Hematopoietic multipotent progenitor cell (in vitro differentiated cells): ENCODE measurements at regions not wholly inside any gene's neighbourhood (a gene's known extent, or its start where the extent isn't known, plus 50 kb on each side); places are given as distances from the start of the nearest gene placed in this dataset.
"Not testable (repeated sequence)": the region's sequence is repeated elsewhere in the genome, so short reads cannot be mapped to it uniquely, and the experiment has no call there.

Experiments used
- DNase-seq, 3 donors: peaks; one replicate each; pipeline ENCODE4 v3.0.0-alpha.2; 2011 to 2015; ENCODE audit warnings: low read depth in 2 of 3, low spot score in 2 of 3

DNA sequence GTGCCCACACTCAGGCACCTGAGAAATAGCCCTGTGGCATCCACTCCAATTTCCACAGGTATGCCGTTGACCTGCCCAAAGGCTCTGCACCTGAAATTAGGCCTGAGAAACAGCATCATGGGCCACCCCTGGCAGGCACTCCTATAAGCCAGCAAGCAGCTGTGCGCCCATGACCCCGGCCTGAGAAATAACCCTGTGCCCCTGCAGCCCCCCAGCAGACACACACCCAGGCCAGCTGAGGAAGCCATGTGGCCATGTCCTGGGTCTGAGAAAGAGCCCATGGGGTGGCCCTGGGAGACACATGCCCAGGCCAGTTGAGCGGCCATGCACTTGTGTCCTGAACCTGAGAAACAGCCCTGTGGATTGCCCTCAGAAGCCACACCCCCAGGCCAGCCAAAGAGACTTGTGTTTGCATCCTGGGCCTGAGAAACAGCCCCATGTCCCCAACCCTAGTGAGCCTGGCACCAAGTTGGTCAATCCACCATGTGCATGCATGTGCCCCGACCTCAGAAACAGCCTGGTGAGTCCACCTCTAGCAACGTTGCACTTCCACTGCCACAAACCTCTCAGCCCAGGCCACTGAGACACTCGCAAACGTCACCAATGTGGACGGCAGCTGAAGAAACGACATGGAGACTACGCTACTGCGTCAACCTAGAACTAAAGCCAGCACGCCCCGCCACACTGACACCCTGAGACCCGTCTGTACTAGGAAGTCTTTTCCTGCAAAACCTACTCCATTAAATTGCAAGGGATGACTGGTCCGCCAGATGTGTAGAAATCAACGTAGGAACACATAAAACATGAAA is 411.9 kb downstream of the TMEM121 start:
- DNase-seq = no peak

DNA sequence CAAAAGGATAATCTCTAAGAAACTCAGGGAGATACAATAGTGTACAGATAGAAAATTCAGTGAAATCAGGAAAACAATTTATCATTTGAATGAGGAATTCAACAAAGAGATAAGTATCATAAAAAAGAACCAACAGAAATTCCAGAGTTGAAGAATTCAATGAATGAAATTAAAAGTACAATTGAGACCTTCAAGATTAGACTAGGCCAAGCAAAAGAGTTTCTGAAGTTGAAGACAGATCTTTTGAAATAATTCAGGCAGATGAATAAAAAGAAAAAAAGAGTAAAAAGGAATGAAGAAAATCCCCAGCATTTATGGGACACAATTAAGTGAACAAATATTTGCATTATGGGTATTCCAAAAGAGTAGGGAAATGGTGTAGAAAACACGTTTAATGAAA is 412.6 kb downstream of the TMEM121 start:
- no peak for DNase-seq

DNA sequence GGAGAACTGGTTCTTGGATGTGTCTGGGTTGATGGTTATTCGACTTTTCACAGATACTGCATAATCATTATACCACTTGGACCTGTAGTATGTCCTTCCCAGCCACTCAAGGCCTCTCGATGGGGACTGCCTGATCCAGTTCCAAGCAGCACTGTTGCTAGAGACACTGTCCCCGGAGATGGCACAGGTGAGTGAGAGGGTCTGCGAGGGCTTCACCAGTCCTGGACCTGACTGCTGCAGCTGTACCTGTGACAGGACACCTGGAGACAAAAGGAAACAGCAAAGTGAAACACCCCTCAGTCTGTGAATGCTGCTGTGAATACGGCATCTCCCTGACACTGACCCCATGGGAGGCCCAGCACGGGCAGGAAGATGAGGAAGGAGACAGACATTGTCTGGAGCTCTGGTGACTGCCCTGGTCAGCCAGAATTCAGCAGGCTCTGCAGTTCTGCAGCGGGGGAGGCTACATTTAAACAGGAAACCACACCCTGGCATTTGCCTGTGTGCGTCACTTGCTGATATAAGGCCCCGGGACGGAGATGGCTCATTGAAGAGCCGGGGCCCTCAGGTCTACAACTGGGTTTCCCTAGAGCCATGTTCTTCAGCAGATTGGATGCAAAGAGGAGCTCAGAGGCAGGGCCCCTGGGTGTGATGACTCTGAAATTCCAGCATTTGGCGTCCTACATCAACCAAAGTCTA is 413.6 kb downstream of the TMEM121 start:
- DNase-seq = no peak

DNA sequence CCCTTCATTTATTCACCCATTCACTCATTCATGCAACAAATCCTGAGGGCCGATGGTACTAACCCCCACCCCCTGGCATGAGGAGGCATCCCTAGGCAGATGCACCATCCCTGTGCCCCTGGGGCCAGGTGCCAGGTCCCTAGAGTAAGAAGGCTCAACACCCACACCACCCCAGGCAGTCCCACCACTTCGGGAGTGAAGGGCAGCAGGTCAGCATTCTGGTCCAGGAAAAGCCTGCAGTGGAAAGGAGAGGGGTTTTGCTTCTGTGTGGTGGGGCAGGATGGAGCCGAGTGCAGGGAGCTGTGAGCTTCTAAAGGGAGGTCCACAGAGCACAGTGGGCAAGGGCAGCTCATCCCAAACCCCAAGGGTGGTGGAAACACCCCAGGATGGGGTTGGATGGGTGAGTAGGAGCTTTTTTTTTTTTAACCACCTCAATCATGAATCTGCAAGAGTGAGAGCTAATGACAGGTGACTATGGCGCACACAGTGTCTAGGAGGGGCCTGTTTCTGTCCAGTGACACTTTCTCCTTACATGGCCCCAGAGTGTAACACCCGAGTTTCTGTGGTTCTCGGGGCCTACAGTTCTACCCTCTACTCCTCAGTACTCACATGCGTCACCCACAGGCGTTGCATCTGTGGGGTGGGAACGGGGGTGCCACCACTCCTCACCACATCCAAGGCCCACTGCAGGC is 414.3 kb downstream of the TMEM121 start:
- no peak for DNase-seq

- no peak for DNase-seq
Observed at GRCh38 chr14:105941226-105942166, 415.1 kb downstream of the TMEM121 start.

GRCh38 chr14:105942725-105943124 is 416.3 kb downstream of the TMEM121 start:
- DNase-seq = not testable (repeated sequence)

DNA sequence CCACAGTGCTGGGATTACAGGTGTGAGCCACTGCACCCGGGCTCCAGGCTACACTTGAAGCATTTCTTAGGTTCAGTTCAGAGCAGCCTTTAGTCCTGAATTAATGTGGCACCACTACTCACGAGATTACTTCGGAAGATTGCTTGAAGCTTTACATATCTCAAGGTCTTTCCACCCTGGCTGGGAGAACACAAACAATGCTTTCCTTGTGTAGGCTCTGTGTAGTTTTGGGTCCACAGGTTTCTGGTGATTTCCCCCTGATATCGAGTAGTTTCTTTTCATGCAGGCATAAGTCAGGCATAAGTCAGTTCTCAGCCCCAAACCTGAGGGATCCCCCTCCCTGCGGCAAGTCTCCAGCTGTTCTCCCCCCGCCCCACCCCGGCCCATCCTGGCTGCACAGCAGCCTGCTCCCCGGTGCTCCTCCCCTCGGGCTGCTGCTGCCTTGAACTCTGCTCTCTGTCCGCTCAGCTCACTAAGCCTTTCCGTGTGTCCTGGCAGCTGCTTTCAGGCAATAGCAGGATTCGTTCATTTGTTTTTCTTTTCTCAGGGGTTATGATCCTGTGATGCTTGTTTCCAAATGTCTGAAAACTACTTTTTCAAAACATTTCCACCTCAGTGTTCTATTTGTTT is 417.7 kb downstream of the TMEM121 start:
- no peak for DNase-seq

DNA sequence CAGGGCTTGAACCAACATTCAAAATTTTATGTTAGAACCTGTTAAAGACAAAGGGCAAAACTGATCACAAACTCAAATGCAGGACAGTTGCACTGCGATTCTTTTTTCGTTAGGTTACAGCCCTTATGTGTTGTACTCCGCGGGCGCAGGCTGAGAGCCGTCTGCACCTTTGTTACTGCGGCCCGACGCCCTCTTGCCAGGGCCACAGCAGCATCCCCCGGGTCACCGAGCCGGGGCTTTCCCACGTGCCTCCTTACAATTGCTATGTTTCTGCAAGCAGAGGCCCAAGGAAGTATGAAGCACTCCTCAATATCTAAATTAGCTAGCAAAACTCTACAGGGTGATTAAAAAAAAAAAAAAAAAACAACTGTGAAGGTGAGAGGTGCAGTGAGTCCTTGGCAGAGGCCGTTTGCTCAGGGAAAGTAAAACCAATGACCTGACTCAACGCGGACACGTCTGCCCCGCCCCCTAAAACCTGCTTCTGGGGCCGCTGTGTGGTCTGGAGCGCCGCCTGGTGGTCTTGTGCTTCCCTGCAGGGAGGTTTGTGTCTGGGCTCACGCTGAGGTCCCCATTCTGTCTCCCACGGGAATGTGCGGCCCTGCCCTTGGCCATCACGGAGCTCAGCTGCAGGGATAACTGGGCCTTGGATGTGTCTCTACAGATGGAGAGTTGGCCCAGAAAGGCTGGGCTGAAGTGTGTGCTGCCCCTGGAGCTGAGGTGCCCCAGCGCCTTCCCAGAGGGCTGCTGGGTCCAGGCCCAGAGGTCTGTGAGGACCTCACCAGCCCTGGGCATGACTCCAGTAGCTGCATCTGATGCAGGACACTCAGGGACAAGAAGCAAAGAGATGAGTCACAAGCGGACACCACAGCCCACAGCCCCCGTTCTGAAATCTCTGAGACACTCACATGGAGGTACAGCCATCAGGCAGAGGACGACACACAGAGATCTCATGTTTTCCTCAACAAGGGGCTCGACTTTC is 418.5 kb downstream of the TMEM121 start:
- DNase-seq = peak; percentile 38 to 86 (median 79)

GRCh38 chr14:105945896-105946295 is 419.5 kb downstream of the TMEM121 start:
- peak in 2 of 3 donors; percentile 40 to 74 for DNase-seq

DNA sequence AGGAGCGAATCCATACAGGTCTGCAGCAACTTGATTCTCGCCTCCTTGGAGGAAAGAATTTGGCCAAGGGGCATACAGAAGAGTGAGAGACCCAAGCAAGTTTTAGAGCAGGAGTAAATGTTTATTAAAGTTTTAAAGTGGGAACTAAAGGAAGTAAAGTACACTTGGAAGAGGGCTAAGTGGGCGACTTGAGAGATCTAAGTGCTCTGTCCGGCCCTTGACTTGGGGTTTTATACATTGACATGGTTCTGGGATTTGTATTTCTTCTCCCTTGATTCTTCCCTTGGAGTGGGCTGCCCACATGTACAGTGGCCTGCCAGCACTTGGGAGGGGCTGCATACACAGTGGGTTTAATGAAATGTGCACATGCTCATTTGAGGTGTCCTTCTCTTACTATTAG is 421.2 kb downstream of the TMEM121 start:
- DNase-seq = no peak

DNA sequence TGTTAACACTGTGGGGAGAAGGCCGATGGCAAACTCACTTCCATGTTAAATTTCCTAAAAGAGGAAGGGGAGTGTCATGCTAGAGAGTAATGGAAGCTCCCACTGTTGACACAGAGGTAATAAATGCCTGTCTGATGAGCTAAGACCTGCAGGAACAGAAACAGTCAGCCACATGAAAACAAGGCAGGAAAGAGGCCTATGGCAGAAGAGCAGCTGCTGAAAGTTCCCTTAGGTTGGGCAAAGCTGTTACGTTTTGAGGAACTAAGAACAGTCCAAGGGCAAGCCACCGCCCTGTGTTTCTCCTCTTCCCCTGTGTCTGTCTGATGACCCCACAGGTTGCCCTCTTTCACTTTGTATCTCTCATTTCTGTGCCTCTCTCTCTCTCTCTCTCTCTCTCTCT is 422.6 kb downstream of the TMEM121 start:
- peak in 1 of 3 donors; percentile 71 for DNase-seq

DNA sequence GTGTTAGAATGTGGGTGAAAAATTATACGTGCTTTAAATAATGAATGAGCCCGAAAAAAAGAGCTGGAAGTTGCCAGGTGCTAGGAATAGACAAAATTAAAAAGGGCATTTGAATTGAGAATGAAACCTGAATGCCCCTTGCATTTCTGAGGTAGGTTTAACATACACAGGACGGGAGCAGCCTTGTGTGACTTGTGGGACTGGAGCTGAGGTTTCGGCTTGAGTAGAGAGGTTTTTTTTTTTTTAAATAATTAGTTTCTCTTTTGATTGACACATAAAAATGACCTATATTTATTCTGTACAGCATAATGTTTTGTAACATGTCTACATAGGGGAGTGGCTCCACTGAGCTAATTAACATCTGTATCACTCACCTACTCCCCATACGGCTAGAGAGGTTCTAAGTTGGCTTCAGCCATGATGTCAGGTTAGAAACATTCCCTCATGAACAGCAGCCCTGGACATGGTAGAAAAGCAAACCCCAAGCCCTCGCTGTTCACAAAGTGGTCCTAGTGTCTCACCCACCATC is 424.0 kb downstream of the TMEM121 start:
- DNase-seq = not testable (repeated sequence)

GRCh38 chr14:105951399-105951798 is 425.0 kb downstream of the TMEM121 start:
- no peak for DNase-seq

- no peak for DNase-seq
Observed at GRCh38 chr14:105952222-105952621, 425.8 kb downstream of the TMEM121 start.

GRCh38 chr14:105952826-105953225 is 426.4 kb downstream of the TMEM121 start:
- no peak for DNase-seq

GRCh38 chr14:105961625-105962024 is 435.2 kb downstream of the TMEM121 start:
- not testable (repeated sequence) for DNase-seq

DNA sequence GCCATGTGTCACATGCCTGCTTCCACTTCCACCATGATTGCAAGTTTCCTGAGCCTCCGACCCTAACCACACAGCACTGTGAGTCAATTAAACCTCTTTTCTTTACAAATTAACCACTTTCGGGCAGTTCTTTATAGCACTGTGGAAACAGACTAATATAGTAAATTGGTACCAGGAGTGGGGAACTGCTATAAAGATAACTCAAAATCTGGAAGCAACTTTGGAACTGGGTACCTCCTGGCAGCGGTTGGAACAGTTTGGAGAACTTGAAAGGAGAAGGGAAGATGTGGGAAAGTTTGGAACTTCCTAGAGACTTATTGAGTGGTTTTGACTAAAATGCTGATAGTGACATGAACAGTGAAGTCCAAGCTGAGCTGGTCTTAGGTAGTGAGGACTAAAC is 436.1 kb downstream of the TMEM121 start:
- DNase-seq = no peak

DNA sequence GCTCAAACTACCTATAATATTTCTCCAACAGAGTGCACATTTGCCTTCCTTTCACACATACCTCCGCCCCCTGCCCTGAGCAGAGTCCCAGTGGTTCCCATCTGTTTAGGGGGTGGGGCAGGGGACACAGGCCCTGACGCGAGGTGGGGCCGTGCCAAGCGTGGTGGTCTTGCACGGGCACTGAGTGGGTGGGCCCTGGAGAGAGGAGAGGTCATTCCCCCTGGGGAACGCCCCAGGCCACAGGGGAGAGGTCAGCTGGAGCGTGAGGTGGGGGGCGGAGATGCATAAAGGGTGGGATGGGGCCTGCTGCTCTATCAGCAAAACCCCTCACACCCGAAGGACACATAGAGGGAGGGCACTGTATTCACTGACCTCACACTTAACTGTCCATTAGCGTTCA is 441.9 kb downstream of the TMEM121 start:
- DNase-seq = no peak

- not testable (repeated sequence) for DNase-seq
Observed at GRCh38 chr14:105969026-105969425, 442.6 kb downstream of the TMEM121 start.
